Left ventricle myocardium inferior (tissue), 1 donor: ENCODE measurements at regions not wholly inside any gene's neighbourhood (a gene's known extent, or its start where the extent isn't known, plus 50 kb on each side); places are given as distances from the start of the nearest gene placed in this dataset.

Experiments
- DNase-seq: peaks from one replicate; pipeline ENCODE4 v3.0.0-alpha.2; 2020
- H3K27ac ChIP-seq: fragments of 200-600 bp; replicated peaks from 2 replicates; pipeline ENCODE4 v1.8.0; 2021
- H3K27me3 ChIP-seq: fragments of 200-600 bp; 2 replicates; pipeline ENCODE4 v1.8.0; 2021; ENCODE audit warnings: low read depth
- H3K36me3 ChIP-seq: fragments of 200-600 bp; 2 replicates; pipeline ENCODE4 v1.8.0; 2021
- H3K4me1 ChIP-seq: fragments of 200-600 bp; 2 replicates; pipeline ENCODE4 v1.8.0; 2021
- H3K4me3 ChIP-seq: fragments of 200-600 bp; 2 replicates; pipeline ENCODE4 v1.8.0; 2021; ENCODE audit warnings: mild to moderate bottlenecking, moderate library complexity
- H3K9me3 ChIP-seq: fragments of 200-600 bp; replicated peaks from 2 replicates; pipeline ENCODE4 v1.8.0; 2021
- intact Hi-C: fragments of 100-400 bp; cut with micrococcal nuclease; formaldehyde crosslinking; loops from one replicate; pipeline ENCODE4 v1.11.0; 2022
- TF ChIP-seq, protein P1 (sequence below): fragments of 200-600 bp; IDR thresholded peaks from 2 replicates; pipeline ENCODE4 v1.8.0; 2021; ENCODE audit warnings: antibody characterized with exemption, mild to moderate bottlenecking, borderline replicate concordance
- donor health status: DM: no; HTN: yes; CAD: no; lungs with severe emphysema.

DNA sequence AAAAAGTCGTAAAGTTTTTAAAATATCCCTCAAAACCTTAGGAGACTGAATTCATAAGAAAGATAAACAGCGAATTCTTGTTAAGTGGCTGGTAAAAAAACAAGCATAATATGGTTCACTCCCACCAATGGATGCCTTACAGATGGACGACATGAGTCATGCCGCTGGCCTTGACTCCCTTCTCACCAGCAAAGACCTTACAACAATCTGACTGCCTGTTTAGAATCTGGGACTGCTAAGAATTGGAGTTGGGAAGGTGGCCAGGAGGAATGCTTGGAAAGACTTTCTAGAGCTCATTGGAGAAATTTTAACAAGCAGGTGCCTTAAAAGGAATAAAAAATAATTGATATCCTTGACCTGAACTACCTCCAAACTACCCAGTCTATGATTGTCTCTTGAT lies 206.9 kb upstream of the FMN2 start:
- TF ChIP-seq, protein P1, sequence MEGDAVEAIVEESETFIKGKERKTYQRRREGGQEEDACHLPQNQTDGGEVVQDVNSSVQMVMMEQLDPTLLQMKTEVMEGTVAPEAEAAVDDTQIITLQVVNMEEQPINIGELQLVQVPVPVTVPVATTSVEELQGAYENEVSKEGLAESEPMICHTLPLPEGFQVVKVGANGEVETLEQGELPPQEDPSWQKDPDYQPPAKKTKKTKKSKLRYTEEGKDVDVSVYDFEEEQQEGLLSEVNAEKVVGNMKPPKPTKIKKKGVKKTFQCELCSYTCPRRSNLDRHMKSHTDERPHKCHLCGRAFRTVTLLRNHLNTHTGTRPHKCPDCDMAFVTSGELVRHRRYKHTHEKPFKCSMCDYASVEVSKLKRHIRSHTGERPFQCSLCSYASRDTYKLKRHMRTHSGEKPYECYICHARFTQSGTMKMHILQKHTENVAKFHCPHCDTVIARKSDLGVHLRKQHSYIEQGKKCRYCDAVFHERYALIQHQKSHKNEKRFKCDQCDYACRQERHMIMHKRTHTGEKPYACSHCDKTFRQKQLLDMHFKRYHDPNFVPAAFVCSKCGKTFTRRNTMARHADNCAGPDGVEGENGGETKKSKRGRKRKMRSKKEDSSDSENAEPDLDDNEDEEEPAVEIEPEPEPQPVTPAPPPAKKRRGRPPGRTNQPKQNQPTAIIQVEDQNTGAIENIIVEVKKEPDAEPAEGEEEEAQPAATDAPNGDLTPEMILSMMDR: no peak
- Histone ChIP-seq H3K27me3 (no peaks in the 10 kb centered on the region), H3K4me3 (no peak overlapping the region), H3K36me3 (no peaks in the 10 kb centered on the region), H3K9me3 (no peaks in the 10 kb centered on the region), H3K4me1 (no peaks in the 10 kb centered on the region), H3K27ac (no peak overlapping the region)
- DNase-seq: no peak
- intact Hi-C loops: no loop called here

DNA sequence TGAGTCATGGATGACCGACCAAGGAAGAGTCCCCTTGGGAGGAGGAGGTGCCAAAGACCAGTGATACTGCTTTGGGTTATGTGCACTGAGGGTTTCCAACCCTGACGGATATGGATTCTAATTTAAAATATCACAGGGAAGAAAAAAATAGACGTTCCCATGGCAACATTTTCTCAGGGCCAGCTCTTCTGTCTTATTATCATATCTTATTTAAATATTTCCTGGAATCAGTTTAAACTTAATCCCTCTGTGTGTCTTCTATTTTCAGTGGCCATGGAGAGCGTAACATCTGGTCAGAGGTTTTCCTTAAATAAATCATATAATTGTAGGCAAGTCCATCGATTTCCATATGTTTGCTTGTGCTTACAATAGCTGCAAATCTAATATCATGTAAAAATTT lies 205.4 kb upstream of the FMN2 start:
- no peak overlapping the region for H3K27ac ChIP-seq
- no peak overlapping the region for H3K4me3 ChIP-seq
- intact Hi-C loops: no loop called here
- no peak for DNase-seq
- H3K27me3 ChIP-seq: no peaks in the 10 kb centered on the region
- TF ChIP-seq, protein P1: no peak
- H3K4me1 ChIP-seq: no peaks in the 10 kb centered on the region
- no peaks in the 10 kb centered on the region for H3K9me3 ChIP-seq
- H3K36me3 ChIP-seq: no peaks in the 10 kb centered on the region

DNA sequence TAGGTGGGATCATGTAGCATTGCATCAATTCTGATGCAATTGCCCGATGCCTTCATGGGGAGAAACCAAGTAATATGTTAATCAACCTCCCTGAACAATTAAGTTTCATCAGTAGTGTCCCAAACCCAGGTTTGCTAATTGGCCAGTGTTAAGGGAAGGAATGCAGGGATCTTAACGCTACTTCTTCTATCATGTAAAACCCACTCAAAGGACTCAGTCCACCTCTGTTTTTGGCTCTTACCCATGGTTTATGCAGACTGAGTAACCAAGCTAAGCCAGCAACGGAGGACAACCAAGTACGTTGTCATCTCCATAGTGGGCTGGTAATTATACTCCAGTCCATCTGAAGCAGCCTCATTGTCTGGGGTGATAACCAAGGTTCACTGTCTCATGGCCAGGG lies 203.0 kb upstream of the FMN2 start:
- Histone ChIP-seq H3K4me3 (no peak overlapping the region), H3K9me3 (no peaks in the 10 kb centered on the region), H3K27ac (no peak overlapping the region), H3K36me3 (no peaks in the 10 kb centered on the region), H3K27me3 (no peaks in the 10 kb centered on the region), H3K4me1 (no peaks in the 10 kb centered on the region)
- no peak for DNase-seq
- intact Hi-C loops: no loop called here
- TF ChIP-seq, protein P1: no peak

DNA sequence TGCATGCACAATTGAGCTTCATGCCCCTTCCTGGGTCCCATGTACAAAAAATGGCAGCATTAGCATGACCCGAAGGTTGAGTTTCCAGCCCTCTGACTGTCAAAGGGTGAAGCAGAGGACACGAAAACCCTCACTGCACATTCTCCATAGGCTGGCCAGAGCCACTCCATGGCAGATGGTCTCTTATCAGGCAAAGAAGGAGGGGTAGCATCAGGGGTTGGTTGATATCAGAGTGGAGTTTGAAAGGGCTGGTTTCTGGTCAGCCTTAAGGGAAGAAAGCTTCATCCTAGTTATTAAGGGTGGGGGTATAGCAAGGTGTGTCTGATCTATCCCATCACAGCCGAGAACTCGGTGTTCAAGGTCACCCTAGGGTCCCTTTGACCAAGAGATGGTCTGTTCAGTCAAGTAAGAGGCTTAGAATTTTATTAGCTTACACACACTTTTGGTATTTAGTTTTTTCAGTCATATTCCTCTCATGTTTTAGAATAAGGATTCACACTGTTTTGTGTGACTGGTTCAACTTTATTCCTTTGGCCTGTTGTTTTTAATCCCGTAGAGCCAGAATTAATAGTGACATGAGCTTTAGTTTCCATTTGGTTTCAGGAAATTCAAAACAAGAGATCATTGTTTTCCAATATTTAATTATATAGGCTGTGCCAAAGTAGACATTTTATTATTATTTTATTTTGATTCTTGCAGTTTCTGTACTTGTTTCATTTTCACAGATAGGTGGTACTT lies 199.9 kb upstream of the FMN2 start:
- Histone ChIP-seq H3K4me1 (no peaks in the 10 kb centered on the region), H3K27ac (no peak overlapping the region), H3K36me3 (no peaks in the 10 kb centered on the region), H3K27me3 (peaks cover 26% of the 10 kb centered on the region), H3K4me3 (no peak overlapping the region), H3K9me3 (no peaks in the 10 kb centered on the region)
- intact Hi-C loops: no loop called here
- TF ChIP-seq, protein P1: no peak
- DNase-seq: no peak

DNA sequence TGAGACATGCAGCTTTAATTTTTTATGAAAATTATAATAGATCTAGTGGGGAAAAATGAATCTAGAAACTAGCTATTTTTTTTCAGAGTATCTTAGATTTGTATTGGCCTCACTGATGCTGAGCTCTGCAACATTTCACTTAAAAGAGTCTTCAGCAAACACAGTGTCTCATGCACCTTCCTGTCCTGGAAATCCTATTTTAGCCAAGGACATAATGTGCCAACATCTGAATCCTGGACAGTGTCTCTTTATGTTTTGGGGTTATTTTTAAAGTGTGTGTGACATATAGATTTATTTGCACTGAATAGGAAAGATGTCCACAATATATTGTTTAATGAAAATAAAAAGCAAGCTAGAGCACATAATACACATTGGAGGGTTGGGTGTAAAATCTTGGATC lies 199.1 kb upstream of the FMN2 start:
- DNase-seq: no peak
- Histone ChIP-seq H3K27ac (no peak overlapping the region), H3K4me1 (no peaks in the 10 kb centered on the region), H3K9me3 (no peaks in the 10 kb centered on the region), H3K36me3 (no peaks in the 10 kb centered on the region), H3K4me3 (no peak overlapping the region), H3K27me3 (peaks cover 32% of the 10 kb centered on the region)
- intact Hi-C loops: no loop called here
- TF ChIP-seq, protein P1: no peak
